Smooth muscle cell (in vitro differentiated cells): ENCODE measurements at regions not wholly inside any gene's neighbourhood (a gene's known extent, or its start where the extent isn't known, plus 50 kb on each side); places are given as distances from the start of the nearest gene placed in this dataset.

Source experiments
- DNase-seq: peaks from one replicate; lab custom pipeline; 2025; ENCODE audit not compliant: unreplicated experiment; lab: John Stamatoyannopoulos, UW
- H2AFZ ChIP-seq: fragments of 200-600 bp; sonication (generic); 2 replicates; pipeline ENCODE4 v1.6.0; 2016; ENCODE audit warnings: antibody characterized with exemption, low read depth, mild to moderate bottlenecking
- H3F3A ChIP-seq: fragments of 200-600 bp; sonication (generic); 2 replicates; pipeline ENCODE4 v1.6.0; 2017; ENCODE audit warnings: antibody characterized with exemption, low read depth
- H3K27ac ChIP-seq: fragments of 200-600 bp; sonication (generic); 2 replicates; pipeline ENCODE4 v1.5.1; 2016; ENCODE audit warnings: low read depth, mild to moderate bottlenecking
- H3K27me3 ChIP-seq: fragments of 200-600 bp; sonication (generic); 2 replicates; pipeline ENCODE4 v1.6.1; 2016; ENCODE audit warnings: low read depth, mild to moderate bottlenecking
- H3K36me3 ChIP-seq: fragments of 200-600 bp; sonication (generic); 2 replicates; pipeline ENCODE4 v1.5.1; 2016; ENCODE audit warnings: low read depth
- H3K4me1 ChIP-seq: fragments of 200-600 bp; sonication (generic); 2 replicates; pipeline ENCODE4 v1.5.1; 2016; ENCODE audit warnings: low read depth
- H3K4me2 ChIP-seq: fragments of 200-600 bp; sonication (generic); 2 replicates; pipeline ENCODE4 v1.6.0; 2016; ENCODE audit warnings: mild to moderate bottlenecking
- H3K4me3 ChIP-seq: fragments of 200-600 bp; sonication (generic); 2 replicates; pipeline ENCODE4 v1.5.1; 2016; ENCODE audit warnings: mild to moderate bottlenecking
- H3K79me2 ChIP-seq: fragments of 200-600 bp; sonication (generic); 2 replicates; pipeline ENCODE4 v1.6.0; 2016; ENCODE audit warnings: low read depth, mild to moderate bottlenecking
- H3K9ac ChIP-seq: fragments of 200-600 bp; sonication (generic); 2 replicates; pipeline ENCODE4 v1.6.0; 2016; ENCODE audit warnings: low read depth
- H3K9me3 ChIP-seq: fragments of 200-600 bp; sonication (generic); replicated peaks from 2 replicates; pipeline ENCODE4 v1.5.1; 2016; ENCODE audit warnings: low read depth
- H4K20me1 ChIP-seq: fragments of 200-600 bp; sonication (generic); 2 replicates; pipeline ENCODE4 v1.6.0; 2016; ENCODE audit warnings: low read depth
- CTCF ChIP-seq: fragments of 200-600 bp; sonication (generic); IDR thresholded peaks from 2 replicates; pipeline ENCODE4 v1.5.1; 2017; ENCODE audit warnings: borderline replicate concordance, mild to moderate bottlenecking, antibody characterized with exemption; ENCODE audit not compliant: insufficient read depth, poor library complexity, severe bottlenecking
- WGBS: methylation state at CpG from one replicate; pipeline ENCODE4 v1.1.7; 2016; ENCODE audit warnings: low lambda C conversion rate; 5-methylcytosine and 5-hydroxymethylcytosine counted together

DNA sequence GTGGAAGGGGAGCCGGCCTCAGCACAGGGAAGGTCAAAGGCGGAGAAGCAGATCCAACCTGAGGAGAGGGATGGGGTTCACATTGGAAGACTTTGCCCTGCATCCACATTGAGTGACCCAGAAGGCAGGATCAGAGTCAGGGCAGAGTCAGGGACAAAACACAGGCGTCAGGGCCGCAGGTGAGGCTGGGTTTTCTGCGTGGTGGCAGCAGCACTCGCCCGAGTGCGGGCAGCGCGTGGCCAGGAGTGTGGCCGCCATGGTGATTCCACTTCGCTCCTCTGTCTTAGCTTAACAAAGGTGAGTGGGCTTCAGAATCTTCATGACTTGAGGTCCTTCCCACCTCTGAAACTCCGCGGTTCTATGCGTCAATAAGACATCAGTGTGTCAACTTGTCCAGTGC lies 476.9 kb upstream of the SMIM21 start:
- no peak for TF ChIP-seq CTCF
- no peaks in the 10 kb centered on the region for H3K79me2 ChIP-seq
- WGBS = 98% methylated on average over 15 of the region's 15 CpGs

GRCh38 chr18:75898651-75899050 lies 471.1 kb upstream of the SMIM21 start:
- TF ChIP-seq CTCF = no peak
- Histone ChIP-seq H3K4me2 (peak overlapping the region; percentile 50), H2AFZ (peak overlapping the region; percentile 83), H3K4me1 (no peaks in the 10 kb centered on the region), H3F3A (no peaks in the 10 kb centered on the region), H3K27ac (peak overlapping the region; percentile 20), H3K79me2 (no peaks in the 10 kb centered on the region), H3K4me3 (no peak overlapping the region), H3K36me3 (no peaks in the 10 kb centered on the region), H4K20me1 (no peaks in the 10 kb centered on the region), H3K9ac (no peak overlapping the region), H3K9me3 (no peaks in the 10 kb centered on the region), H3K27me3 (no peaks in the 10 kb centered on the region)
- WGBS = 36% methylated on average over 4 of the region's 4 CpGs
- no peak for DNase-seq

More for the DNA sequence above, 476.9 kb upstream of the SMIM21 start:
- H3K4me2 ChIP-seq = no peak overlapping the region
- H3K36me3 ChIP-seq = no peaks in the 10 kb centered on the region
- H3K4me1 ChIP-seq = no peaks in the 10 kb centered on the region
- no peaks in the 10 kb centered on the region for H3K9me3 ChIP-seq
- DNase-seq = no peak
- no peaks in the 10 kb centered on the region for H3K27me3 ChIP-seq
- no peaks in the 10 kb centered on the region for H3F3A ChIP-seq
- H3K27ac ChIP-seq = no peak overlapping the region
- H3K9ac ChIP-seq = no peak overlapping the region
- H2AFZ ChIP-seq = no peak overlapping the region
- H4K20me1 ChIP-seq = no peaks in the 10 kb centered on the region
- no peak overlapping the region for H3K4me3 ChIP-seq

DNA sequence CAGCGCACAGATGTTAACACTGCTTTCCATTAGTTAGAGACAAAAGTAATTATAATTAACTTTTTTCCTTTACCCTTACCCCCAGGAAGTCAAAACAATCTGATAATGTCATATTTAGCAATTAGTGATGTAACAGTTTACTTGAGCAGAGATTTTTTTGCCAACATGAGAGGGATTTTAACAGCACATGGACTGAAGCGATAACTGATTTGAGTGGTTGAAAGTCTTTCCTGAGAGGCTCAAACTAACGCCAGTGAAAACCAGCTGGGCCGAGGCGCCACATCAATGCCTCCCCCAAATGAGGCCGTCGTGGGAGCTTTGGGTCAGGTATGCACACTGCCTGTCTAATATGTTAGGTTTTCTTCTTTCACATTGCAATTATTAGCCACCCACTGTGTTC lies 469.9 kb upstream of the SMIM21 start:
- H3K4me2 ChIP-seq = no peak overlapping the region
- H3K79me2 ChIP-seq = no peaks in the 10 kb centered on the region
- H3K36me3 ChIP-seq = no peaks in the 10 kb centered on the region
- no peak for TF ChIP-seq CTCF
- H3K9ac ChIP-seq = no peak overlapping the region
- H3K9me3 ChIP-seq = no peaks in the 10 kb centered on the region
- no peak overlapping the region for H3K4me3 ChIP-seq
- H2AFZ ChIP-seq = peak overlapping the region; percentile 17
- 75% methylated on average over 7 of the region's 7 CpGs for WGBS
- no peaks in the 10 kb centered on the region for H3K27me3 ChIP-seq
- no peaks in the 10 kb centered on the region for H3F3A ChIP-seq
- DNase-seq = no peak
- H4K20me1 ChIP-seq = no peaks in the 10 kb centered on the region
- H3K27ac ChIP-seq = no peak overlapping the region
- no peaks in the 10 kb centered on the region for H3K4me1 ChIP-seq

DNA sequence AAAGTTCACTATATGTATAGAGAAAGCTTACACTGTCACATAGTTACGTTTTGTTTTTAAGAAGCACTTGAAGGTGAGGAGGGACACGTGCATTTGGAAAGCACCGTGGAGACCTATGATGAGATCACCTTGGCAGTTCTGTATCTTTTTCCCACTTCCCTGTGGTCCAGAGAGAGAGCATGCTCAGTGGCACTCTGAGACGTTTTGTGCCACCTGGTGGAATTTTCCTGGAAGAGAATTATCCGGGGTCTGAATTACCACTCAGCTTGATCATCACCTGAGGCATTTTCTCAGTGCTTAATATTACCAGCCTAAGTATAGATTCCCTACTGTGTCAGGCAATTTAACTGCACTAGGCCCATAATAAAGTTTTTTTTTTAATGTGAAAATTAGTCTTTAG lies 469.4 kb upstream of the SMIM21 start:
- TF ChIP-seq CTCF = peak; percentile 23
- WGBS = 52% methylated on average over 5 of the region's 5 CpGs

More for the DNA sequence above, 469.4 kb upstream of the SMIM21 start:
- Histone ChIP-seq H3K79me2 (no peaks in the 10 kb centered on the region), H4K20me1 (no peaks in the 10 kb centered on the region), H2AFZ (no peak overlapping the region), H3K36me3 (no peaks in the 10 kb centered on the region), H3K9ac (no peak overlapping the region), H3K4me3 (no peak overlapping the region), H3K9me3 (no peaks in the 10 kb centered on the region), H3K27me3 (no peaks in the 10 kb centered on the region), H3F3A (no peaks in the 10 kb centered on the region), H3K4me2 (no peak overlapping the region), H3K4me1 (no peaks in the 10 kb centered on the region), H3K27ac (no peak overlapping the region)
- DNase-seq = no peak
